ENCODE measurements at regions not wholly inside any gene's neighbourhood (a gene's known extent, or its start where the extent isn't known, plus 50 kb on each side); places are given as distances from the start of the nearest gene placed in this dataset.

GRCh38 chr13:62357887-62358645 lies 942.4 kb upstream of the PCDH20 start:
- DNase-seq, result no peak

GRCh38 chr13:62356977-62357376 lies 941.3 kb upstream of the PCDH20 start:
- no peak for DNase-seq

- DNase-seq, result no peak
These were observed 921.6 kb upstream of the PCDH20 start for GRCh38 chr13:62337109-62337880.

- no peak for DNase-seq
These were observed 920.9 kb upstream of the PCDH20 start for GRCh38 chr13:62336507-62336906.

GRCh38 chr13:62333466-62333865 lies 917.8 kb upstream of the PCDH20 start:
- DNase-seq, result no peak

GRCh38 chr13:62331384-62331783 lies 915.7 kb upstream of the PCDH20 start:
- DNase-seq, result no peak

GRCh38 chr13:62327367-62327766 lies 911.7 kb upstream of the PCDH20 start:
- DNase-seq, result no peak

- DNase-seq, result no peak
These were observed 909.2 kb upstream of the PCDH20 start for GRCh38 chr13:62324842-62325241.

- no peak for DNase-seq
These were observed 906.2 kb upstream of the PCDH20 start for GRCh38 chr13:62321895-62322294.

- DNase-seq, result no peak
These were observed 905.5 kb upstream of the PCDH20 start for GRCh38 chr13:62321139-62321538.

GRCh38 chr13:62320129-62321108 lies 904.8 kb upstream of the PCDH20 start:
- DNase-seq, result no peak

GRCh38 chr13:62309904-62310303 lies 894.3 kb upstream of the PCDH20 start:
- no peak for DNase-seq

GRCh38 chr13:62305756-62306155 lies 890.1 kb upstream of the PCDH20 start:
- no peak for DNase-seq

GRCh38 chr13:62302341-62302740 lies 886.7 kb upstream of the PCDH20 start:
- DNase-seq, result no peak

- DNase-seq, result no peak
These were observed 884.3 kb upstream of the PCDH20 start for GRCh38 chr13:62299988-62300387.

GRCh38 chr13:62296812-62297211 lies 881.2 kb upstream of the PCDH20 start:
- DNase-seq, result no peak

GRCh38 chr13:62294244-62294643 lies 878.6 kb upstream of the PCDH20 start:
- DNase-seq, result no peak

GRCh38 chr13:62292714-62293480 lies 877.2 kb upstream of the PCDH20 start:
- no peak for DNase-seq

- DNase-seq, result no peak
These were observed 874.9 kb upstream of the PCDH20 start for GRCh38 chr13:62290542-62290941.

- no peak for DNase-seq
These were observed 872.1 kb upstream of the PCDH20 start for GRCh38 chr13:62287764-62288163.

GRCh38 chr13:62280590-62280989 lies 864.9 kb upstream of the PCDH20 start:
- no peak for DNase-seq

GRCh38 chr13:62278271-62278670 lies 862.6 kb upstream of the PCDH20 start:
- DNase-seq, result no peak
